Omental fat pad (tissue), 3 donors: ENCODE measurements at regions not wholly inside any gene's neighbourhood (a gene's known extent, or its start where the extent isn't known, plus 50 kb on each side); places are given as distances from the start of the nearest gene placed in this dataset.
"Not testable (repeated sequence)": the region's sequence is repeated elsewhere in the genome, so short reads cannot be mapped to it uniquely, and the experiment has no call there.

ENCODE experiments used
- ATAC-seq: fragments of 150-250 bp; one replicate; pipeline ENCODE4 v1.9.1; 2016; ENCODE audit warnings: mild to moderate bottlenecking, moderate library complexity; ENCODE audit not compliant: low FRiP score
- DNase-seq: peaks from one replicate; pipeline ENCODE4 v3.0.0-alpha.2; 2019; ENCODE audit warnings: low spot score
- TF ChIP-seq, protein P1 (sequence below), 3 donors: fragments of 450-650 bp; IDR thresholded peaks; one replicate each; pipeline ENCODE4 v1.5.1; 2016 to 2017; ENCODE audit warnings: antibody characterized with exemption in 3 of 3, mild to moderate bottlenecking in 3 of 3, moderate library complexity in 2 of 3

DNA sequence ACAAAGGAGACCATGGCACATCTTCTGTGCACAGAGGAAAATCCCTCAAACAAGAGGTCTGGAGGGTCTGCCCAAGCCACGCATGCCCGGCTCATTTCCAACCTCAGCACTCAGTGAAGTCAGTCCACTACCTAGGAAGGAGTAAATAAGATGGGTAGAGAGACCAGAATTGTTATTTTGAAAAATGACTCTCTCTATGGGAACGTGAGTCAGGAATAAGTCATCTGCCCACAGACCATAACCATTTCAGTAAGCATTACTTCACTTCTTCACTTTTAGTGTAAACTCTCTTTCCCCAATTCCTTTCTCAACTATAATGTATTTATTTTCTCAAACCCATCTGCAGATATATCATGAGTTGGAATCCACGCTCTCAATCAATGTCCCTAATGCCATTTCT, 1039.9 kb upstream of the USP15 start:
- TF ChIP-seq, protein P1, sequence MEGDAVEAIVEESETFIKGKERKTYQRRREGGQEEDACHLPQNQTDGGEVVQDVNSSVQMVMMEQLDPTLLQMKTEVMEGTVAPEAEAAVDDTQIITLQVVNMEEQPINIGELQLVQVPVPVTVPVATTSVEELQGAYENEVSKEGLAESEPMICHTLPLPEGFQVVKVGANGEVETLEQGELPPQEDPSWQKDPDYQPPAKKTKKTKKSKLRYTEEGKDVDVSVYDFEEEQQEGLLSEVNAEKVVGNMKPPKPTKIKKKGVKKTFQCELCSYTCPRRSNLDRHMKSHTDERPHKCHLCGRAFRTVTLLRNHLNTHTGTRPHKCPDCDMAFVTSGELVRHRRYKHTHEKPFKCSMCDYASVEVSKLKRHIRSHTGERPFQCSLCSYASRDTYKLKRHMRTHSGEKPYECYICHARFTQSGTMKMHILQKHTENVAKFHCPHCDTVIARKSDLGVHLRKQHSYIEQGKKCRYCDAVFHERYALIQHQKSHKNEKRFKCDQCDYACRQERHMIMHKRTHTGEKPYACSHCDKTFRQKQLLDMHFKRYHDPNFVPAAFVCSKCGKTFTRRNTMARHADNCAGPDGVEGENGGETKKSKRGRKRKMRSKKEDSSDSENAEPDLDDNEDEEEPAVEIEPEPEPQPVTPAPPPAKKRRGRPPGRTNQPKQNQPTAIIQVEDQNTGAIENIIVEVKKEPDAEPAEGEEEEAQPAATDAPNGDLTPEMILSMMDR (IDR thresholded peaks at IDR 0.05) = no peak
- ATAC-seq = no peak
- DNase-seq = no peak

DNA sequence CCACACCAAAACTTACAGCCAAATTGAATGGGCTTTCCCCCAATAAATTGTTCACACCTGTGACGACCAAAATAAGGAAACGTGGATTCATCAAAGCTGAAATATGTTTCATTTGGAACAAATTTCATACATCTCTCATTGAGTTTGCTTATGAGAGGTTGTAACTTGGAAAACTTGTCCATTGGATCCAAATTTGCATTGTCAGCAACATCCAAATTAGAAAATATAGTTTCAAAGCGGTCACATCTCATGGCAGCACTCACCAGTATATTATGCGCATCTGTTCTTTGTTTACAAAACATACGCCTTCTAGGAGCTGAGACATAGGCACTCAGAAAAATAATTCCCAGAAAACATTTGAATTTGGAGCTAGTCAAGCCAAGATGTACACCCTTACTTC, 1028.2 kb upstream of the USP15 start:
- ATAC-seq (no peak), DNase-seq (no peak)
- TF ChIP-seq, protein P1 (IDR thresholded peaks at IDR 0.05) = no peak

GRCh38 chr12:61250303-61250702, 1009.9 kb upstream of the USP15 start:
- no peak for DNase-seq
- TF ChIP-seq, protein P1 (IDR thresholded peaks at IDR 0.05) = no peak

DNA sequence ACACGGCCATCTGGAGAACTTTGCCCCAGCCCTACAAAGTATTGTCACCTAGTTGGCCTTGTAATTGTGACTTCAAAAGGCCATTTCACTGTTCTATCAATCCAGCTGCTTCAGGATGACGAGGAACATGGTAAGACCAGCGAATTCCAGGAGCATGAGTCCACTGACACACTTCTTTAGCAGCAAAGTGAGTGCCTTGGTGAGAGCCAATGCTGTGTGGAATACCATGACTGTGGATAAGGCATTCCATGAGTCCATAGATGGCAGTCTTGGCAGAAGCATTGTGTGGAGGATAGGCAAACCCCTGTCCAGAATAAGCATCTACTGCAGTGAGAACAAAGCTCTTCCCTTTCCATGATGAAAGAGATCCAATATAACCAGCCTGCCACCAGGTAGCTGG, 1009.1 kb upstream of the USP15 start:
- TF ChIP-seq, protein P1 (IDR thresholded peaks at IDR 0.05) = no peak
- DNase-seq = no peak
- ATAC-seq = no peak

More at GRCh38 chr12:61250303-61250702, 1009.9 kb upstream of the USP15 start:
- no peak for ATAC-seq

DNA sequence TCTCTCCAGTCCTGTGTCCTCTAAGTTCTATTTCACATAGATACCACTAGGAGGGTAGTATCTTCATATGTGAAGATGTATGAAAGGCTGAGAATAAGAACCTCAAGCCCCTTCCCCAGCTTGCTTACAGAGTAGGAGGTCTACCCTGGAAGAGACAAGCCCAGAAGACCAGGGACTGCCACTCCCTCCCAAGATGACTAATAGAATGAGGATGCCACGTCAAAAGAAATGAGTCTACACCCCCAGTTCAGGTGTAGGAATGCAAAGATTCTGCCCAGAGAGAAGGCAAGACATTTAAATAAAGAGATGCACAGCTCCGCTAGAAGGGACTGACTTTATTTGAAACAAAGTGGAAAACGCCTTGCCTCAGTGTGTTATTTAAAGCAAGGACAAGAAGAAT, 1006.0 kb upstream of the USP15 start:
- TF ChIP-seq, protein P1 (IDR thresholded peaks at IDR 0.05) = no peak
- no peak for ATAC-seq

GRCh38 chr12:61264294-61264693, 995.9 kb upstream of the USP15 start:
- ATAC-seq, DNase-seq: not testable (repeated sequence)

More for the DNA sequence above, 1006.0 kb upstream of the USP15 start:
- no peak for DNase-seq

- TF ChIP-seq, protein P1 (IDR thresholded peaks at IDR 0.05) = no peak
- DNase-seq = no peak
- ATAC-seq = no peak
Observed at GRCh38 chr12:61267474-61267873, 992.7 kb upstream of the USP15 start.

DNA sequence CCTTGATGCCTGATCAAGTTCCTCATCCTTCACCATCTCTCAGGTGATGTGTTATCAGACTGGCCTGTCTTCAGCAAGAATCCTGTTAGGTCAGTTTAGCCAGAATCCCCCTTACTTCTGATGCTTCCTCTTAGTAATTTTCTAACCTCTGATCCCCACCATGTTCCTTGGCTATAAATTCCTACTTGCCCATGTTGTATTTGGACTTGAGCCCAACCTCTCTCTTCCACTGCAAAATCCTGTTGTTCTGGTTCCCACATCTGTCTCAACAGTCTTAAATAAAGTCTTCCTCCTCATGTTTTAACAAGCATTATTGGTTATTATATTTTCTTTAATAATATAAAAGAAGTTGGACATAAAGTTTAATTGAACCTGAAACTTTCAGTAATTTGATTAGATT, 987.8 kb upstream of the USP15 start:
- ATAC-seq (no peak), DNase-seq (no peak)
- TF ChIP-seq, protein P1 (IDR thresholded peaks at IDR 0.05) = no peak
